ENCODE measurements at regions not wholly inside any gene's neighbourhood (a gene's known extent, or its start where the extent isn't known, plus 50 kb on each side); places are given as distances from the start of the nearest gene placed in this dataset.

DNA sequence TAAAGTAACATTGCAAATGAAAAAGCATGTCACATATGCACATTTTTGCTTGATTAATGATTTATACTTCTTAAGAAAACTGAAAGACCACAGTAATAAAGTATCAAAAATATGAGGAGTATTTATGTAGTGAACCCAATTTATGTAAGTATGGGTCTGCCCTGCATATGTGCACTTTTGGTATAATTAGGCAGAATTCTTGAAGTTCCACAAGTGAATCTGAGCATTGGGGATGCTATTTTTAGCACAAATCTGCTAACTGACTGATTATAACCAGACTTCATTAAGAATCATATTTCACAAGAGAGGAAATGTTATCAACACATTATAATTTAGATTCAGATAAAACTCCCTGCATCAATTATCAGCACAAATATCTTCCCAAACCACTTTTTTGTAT lies 407.1 kb upstream of the LRRC4C start:
- no peak for DNase-seq (ENCODE audit: low read depth)

DNA sequence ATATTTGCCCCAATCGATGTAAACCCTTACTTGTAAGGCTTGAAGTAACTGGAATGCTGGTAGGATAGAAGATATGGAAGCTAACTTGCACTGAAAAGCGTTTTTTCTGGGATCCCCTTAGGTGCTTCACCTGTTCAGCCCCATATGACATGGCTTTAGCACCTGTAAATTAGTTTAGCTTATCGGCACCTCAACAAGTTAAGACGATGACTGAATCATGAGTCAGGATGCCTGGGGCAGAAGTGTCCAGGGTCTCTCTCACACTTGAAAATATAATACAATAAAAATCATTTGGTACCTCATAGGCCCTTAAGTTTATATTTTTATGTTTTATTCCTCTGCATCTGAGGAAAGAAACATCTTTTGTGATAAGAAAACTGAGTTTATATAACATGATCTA lies 409.2 kb upstream of the LRRC4C start:
- DNase-seq (ENCODE audit: low read depth): no peak

DNA sequence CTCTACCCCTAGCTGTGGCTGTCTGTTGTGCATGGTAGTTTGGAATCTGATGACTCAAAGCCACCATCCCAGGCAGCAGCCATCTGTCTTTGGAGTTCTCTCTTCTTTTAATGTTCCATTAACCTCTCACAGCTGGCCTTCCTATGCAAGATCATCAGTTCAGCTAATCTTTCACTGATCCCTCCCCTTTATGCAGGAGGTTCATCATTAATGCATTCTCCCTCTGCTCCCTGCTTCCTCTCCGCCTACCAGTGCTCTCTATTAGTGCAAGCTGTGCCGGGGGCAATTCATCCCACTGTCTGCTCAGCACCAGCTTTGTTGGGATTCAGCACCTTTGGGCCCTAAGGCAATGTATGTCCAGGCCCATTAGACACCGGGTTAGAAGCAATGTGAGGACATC lies 413.0 kb upstream of the LRRC4C start:
- DNase-seq (ENCODE audit: low read depth): no peak

DNA sequence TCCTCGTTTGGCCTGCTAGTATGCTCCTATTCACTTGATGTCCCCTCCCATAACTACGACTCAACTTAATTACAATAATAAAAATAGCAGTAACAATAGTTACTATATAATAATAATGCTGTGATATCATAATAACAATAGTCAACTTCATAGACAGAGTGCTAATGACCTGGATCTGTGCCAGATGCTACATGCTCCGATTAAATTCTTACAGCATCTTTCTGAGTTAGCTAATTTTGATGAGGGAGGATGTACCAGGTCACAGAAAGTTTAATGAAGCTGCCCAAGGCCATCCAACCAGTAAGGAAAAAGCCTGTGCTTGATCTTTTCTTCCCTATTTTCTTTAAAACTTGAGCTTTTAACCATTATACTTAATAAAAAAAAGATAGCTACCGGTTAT lies 413.4 kb upstream of the LRRC4C start:
- no peak for DNase-seq (ENCODE audit: low read depth)

DNA sequence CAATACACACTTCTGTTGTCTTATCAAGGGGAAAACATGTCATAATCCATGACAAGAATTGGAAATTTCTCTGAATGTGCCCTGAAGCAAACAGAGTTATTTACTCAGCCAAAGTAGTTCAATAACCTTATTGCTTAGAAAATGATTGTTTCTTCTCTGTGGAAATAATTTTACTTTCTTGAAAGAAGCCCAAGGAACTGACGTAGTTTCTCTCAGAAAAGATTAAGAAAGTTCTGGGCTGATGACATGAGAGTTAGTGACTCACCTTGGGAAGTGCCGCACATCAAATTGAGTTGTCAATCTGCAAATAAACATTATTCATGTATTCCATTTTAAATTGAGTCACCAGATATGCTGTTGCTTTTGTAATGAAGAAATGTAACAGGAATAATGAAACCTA lies 418.6 kb upstream of the LRRC4C start:
- DNase-seq (ENCODE audit: low read depth): no peak

DNA sequence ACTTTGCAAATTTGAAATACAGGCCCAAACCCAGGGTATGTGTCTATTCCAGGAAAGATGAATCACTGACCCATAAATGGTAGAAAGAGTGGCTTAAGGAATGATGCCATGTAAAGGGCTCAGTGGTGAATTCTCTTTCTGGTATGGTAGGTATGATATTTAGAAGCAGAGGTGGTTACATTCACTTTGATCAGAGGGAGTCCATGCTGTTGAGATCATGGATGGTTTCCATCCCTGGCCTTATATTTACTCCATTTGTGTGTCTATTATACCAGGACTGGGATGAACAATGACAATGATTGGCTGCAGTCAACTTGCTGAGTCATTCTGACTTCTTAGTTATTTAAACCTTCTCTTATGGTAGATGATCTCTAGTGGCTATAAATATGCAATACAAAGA lies 419.8 kb upstream of the LRRC4C start:
- peak; percentile 51 for DNase-seq (ENCODE audit: low read depth)

DNA sequence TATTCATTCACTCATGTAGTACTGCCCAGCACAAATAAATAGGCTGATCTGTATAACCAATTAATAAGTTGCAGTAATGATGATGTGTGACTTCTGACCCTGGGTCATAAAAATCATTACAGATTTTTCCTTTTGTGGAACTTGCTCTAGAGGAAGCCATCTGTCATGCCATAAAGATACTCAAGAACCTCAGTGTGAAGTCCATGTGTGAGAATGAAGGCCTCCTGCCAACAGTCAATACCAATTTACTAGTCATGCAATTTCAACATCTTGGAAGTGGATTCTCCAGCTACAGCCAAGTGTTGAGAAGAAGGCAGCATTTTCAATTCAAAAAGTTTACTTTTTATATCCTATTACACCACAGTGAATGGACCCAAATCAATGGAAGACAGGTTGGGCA lies 435.6 kb upstream of the LRRC4C start:
- no peak for DNase-seq (ENCODE audit: low read depth)

DNA sequence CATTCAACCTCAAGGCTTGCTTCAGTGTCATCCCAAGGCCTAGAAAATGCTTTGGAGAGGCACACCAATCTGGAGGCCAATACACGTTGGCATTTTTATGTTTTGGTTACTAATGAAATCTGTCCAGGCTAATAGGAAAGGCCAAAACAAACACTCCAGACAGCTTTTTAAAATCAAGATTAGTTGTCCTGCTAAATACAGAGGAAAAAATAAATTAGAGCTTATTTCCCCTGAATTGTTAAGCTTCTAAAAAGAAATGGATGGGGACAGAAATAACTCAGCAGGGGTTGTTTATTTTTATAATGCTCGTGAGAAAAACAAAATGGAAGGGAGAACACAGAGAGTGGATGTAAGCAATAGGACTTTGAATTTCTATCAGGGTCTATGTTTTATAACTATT lies 438.5 kb upstream of the LRRC4C start:
- no peak for DNase-seq (ENCODE audit: low read depth)

DNA sequence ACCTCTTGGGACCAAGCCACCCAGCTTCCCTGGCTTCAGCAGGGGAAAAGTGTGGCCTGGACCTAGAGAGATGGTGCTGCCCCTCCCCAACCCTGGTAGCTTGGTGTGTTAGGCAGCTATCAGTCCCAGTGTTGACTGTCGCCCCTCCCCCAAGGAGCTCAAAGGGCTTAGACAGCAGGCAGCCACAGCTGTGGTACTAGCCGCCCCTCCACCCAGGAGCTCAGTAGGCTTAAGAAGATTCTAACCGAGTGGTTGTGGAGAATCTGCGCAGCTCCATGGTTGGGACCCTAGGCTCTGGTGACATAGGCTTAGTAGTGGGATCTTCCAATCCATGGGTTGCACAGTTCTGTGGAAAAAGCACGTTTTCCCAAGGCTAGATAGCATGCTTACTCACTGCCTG lies 458.4 kb upstream of the LRRC4C start:
- no peak for DNase-seq (ENCODE audit: low read depth)

DNA sequence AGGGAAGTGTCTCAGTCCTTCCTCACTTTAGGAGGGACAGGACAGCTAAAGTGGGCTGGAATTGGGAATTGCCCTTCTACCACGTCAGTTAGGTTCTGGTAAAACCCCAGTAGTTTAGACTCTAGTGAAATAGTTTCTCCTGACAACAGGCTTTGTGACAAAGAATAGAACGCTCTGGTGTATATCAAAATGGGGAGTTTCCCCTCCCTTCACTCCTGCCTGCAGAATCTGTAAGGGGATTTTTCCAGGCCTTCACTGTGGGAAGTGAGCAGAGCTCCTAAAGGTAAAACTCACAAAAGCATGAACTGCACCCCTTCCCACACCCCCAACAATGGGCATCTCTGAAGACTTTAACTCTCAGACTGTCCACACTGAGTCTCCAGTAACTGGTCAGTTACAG lies 460.9 kb upstream of the LRRC4C start:
- no peak for DNase-seq (ENCODE audit: low read depth)

DNA sequence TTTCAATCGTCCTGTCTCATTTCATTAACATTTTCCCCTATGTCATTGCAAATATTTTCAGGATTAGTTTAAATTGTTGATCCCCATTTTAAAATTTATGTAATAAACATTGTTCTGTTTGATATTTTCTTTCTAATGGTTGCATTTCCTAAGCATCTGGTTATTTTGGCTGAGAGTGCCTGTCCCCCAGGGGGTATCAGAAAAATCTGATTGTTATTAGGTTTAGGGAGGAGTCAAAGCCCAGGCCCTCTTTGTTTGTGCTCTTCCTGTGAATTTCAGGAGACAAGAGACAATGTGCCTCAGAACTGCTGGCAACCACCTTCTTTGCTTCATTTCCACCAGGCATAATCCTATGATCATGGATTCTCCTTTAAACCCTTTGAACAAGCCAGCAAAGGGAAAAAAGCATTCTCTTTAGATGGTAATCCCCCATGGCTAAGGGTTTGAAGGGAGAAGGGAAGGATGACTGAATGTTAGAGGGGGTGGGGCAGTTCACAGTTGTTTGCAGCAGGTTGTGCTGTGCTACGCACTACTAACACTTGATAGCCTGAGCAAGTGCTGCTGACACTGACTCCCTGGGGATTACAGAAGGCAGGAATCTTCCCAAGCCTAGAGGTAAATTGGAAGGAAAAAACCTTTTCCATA lies 462.4 kb upstream of the LRRC4C start:
- DNase-seq (ENCODE audit: low read depth): no peak

DNA sequence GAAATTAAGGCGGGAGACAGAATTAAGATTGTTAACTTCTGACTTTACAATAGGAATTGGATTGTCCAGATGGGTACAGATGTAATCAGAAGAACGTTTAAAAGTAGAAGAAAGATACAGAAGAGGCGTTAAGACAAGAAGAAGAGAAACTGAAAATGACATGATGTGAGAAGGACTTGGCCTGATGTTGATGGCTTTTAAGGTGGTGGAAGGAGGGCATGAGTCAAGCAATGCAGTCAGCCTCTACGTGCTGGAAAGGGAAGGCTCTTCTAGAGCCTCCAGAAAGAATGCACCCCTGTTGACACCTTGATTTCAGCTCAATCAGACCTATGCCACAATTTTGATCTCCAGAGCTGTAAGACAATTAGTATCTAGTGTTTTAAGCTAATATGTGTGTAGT lies 466.9 kb upstream of the LRRC4C start:
- no peak for DNase-seq (ENCODE audit: low read depth)

DNA sequence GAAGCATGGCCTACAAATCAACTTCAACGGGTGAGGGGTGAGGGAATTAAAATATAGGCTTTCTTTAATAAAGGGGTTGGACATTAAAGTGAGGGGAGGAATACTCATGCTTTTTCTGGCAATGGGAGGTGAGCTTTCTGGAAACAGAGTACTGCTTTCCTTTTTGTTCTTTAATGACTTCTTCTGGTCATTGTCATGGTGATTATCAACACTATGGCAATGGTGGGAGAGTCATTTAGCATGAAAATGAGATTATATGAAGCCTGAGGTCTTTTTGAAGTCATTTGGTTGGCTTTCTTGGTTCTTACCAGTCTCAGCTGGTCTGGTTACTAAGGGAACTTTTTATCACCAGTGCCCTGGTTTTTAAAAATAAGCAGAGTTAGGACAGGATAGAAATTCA lies 475.8 kb upstream of the LRRC4C start:
- DNase-seq (ENCODE audit: low read depth): no peak

DNA sequence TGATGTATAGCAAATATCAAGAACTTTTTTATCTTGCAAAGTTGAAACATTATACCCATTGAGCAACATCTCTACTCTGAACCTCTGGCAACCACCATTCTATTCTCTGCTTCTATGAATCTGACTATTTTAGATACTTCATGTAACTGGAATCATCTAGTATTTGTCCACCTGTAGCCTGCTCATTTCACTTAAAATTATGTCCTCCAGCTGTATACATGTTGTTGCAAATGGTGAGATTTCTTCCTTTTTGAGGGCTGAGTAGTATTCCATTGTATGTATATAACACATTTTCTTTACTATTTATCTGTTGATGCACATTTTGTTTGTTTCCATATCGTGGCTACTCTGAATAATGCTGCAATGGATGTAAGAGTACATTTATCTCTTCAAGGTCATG lies 476.3 kb upstream of the LRRC4C start:
- no peak for DNase-seq (ENCODE audit: low read depth)

DNA sequence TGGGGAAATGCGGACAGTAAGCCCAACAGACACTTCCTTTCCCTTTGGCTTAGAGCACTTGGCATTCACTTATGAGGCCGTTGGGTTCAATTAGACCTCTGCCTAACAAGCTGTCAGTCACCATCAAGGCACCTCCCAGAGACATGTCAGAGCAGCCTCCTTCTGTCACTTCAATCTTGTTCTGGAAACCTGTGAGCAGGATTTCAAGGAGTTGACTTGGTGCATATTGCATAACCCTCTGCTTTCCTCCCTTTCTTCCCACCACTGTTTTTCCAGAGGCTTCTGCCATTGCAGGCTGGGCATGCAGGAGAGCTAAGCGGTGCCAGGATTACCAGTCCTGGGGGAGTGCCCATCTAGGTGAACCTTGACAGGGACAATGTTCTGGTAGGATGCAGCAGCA lies 484.2 kb upstream of the LRRC4C start:
- DNase-seq (ENCODE audit: low read depth): no peak

DNA sequence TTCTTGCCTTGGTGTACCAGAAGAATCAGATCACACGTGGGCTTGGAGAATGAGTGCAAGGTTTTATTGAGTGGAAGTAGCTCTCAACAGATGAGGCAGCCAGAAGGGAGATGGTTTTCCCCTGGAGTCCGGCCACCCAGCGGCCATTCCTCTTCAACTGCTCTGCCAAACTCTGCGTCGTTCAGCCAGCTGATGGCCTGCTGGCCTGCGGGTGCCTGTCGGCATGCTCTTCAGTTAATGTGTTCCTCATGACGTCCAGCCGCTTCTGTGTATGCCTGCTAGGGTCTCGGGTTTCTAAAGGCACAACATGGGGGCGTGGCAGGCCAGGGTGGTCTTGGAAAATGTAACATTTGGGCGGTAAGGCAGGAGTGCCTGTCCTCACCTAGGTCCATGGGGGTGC lies 487.9 kb upstream of the LRRC4C start:
- DNase-seq (ENCODE audit: low read depth): no peak

DNA sequence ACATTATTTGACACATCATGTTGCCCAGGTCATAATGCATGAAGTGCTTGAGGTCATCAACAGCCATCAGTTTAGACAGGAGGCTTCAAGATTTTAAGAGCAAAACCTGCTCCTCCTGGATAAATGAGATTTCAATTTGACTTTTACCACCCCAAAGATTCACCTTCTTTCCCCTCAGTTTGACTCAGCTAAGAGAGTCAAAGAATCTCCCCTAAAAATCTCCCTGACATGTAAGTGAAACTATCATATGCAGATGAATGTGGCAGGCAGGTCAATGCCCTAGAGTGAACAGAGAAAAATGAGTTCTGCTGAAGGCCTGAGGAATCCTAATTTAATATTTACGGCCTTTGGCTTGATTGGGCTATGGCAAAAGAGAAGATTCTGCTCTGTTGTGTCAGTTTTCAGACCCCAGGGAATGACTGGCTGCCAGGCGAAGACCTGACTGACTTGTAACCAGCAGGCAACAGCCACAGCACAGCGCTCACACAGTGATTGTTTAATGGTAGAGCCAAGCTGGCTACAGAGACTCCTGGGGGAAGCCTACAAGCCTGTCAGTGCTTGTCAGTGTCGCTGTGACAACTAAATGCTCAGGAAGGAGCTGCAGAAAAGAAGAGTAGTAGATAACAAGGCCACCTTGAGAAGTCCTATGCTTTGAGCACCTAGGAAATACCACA lies 491.2 kb upstream of the LRRC4C start:
- DNase-seq (ENCODE audit: low read depth): no peak

DNA sequence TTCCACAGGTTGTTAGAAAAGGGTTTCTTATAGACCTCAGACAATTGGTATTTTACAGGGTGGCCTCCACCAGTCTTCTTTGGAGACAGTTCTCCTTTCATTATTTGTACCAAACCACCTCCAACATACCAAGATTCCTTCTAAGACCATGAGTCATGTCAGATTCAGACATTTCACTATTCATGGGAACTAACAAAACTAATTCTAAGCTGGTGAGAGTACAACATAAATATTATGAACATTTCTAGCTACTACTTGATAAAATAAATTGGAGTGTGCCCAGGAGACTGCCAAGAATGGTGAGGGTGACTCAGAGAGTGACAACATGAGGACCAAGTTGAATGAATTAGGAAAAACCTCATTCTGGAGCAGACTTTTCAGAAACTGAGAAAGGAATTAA lies 494.6 kb upstream of the LRRC4C start:
- peak; percentile 29 for DNase-seq (ENCODE audit: low read depth)

DNA sequence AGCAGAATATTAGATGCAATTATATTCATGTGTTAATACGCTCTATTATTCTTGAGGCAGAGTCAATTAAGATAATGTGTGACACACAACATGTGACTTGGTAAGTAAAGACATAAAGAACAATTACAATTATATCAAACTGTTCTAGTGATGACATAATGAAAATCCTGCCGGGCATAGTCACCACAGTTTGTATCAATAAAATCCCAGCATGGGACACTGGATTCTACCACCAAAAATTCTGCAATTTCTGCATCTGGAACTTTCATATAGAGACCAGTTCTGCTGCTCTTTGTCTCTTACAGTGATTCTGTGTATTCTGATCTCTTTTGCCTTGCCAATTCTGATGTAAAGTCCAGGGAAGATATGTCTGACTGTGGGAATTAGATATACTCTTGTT lies 495.6 kb upstream of the LRRC4C start:
- no peak for DNase-seq (ENCODE audit: low read depth)

DNA sequence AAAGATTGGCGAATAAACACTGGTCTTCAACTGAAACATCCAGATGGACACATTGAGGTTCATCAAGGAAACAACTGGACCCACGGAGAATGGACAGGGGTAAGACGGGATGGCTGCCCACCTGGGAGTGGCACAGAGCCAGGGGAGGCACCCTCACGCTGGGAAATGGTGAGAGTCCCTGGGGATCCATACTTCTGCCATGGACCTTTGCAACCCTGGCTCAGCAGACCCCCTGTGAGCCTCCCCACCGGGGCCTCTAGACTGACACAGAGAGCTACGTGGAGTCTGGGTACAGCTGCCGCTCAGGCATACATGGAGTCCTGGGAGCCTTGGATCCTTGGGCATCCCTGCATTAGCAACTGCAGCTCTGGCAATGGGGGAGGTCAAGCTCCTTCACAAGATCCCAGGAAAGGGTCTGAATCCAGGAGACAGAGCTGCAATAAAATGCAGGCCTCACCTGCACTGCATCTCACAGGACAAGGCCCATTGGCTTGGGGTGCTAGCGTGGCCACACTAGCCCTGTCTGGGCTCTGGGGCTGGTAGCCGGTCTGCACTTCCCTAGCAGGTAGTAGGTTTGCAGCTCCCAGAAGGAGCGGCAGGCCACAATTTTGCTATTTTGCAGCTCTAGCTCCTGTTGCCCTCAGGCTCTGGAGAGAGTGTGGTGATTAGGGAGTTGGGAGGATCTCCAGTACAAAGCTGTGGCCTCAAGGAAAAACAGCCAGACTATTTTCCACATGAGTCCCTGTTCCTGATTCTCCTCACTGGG lies 496.4 kb upstream of the LRRC4C start:
- DNase-seq (ENCODE audit: low read depth): no peak

DNA sequence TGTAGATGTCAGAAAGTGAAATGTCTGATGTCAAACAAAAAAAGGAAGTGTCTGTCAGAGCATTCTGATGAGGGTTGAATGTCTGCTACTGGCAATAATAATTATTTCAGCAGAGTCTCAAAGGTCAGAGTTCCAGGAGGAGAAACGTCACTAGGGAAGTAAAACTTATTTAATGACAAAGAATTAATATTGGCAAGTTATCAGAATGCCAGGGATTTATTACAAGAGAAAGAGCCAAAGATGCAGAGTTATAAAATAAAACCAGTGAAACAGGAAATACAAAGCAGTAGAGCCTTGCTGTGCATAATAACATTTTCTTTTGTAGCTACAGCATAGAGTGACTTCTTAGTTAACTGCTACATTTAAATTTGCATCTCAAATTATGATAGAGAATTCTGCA lies 504.0 kb upstream of the LRRC4C start:
- no peak for DNase-seq (ENCODE audit: low read depth)

DNA sequence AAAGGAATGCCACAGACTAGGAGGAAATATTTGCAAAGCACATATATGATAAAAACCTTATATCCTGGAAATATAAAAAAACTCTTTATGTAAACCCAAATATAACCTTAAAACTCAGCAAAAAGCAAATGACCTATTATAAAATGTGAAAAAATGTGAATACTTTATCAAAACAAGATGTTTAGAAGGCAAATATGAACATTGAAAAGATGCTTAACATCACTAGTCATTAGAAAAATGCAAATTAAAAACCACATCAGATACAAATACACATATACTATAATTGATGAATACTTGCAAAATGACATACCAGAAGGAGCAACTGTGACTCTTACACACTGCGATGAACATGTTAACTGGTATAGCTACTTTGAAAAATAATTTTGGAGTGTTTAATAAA lies 511.2 kb upstream of the LRRC4C start:
- no peak for DNase-seq (ENCODE audit: low read depth)

DNA sequence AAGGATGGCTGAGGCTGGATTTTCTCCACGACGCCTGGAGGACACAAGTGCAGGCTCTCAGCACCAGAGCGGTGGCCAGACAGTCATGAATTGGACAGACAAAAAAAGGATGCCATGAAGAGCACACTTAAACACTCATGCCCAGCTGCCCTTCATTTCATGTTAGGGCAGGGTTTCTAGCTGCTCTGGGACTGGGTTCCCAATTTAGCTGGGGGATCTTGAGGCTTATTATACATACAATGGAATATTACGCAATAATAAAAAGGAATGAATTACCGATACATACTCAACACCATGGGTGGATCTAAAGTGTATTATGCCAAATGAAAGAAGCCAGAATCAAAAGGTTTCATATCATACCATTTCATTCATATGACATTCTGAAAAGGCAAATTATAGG lies 512.1 kb upstream of the LRRC4C start:
- DNase-seq (ENCODE audit: low read depth): no peak

DNA sequence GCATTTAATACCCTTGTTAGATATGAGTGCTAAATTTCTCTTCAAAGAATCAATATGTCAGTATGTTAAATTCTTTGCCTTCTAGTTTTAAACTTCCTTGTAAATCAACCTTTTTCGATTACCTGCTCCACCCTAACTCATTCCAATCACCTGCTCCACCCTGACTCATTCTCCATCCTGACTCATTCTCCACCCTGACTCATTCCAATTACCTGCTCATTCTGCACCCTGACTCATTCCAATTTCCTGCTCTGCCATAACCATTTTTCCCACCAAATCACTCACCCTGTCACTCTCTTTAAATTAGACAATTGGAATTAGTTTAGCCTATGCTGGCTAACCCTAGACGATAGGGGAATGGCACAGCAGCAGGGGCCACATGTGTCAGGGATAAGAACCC lies 519.5 kb upstream of the LRRC4C start:
- DNase-seq (ENCODE audit: low read depth): no peak

All from GM04503 (cell line).